HUES6 (cell line): ENCODE measurements at regions not wholly inside any gene's neighbourhood (a gene's known extent, or its start where the extent isn't known, plus 50 kb on each side); places are given as distances from the start of the nearest gene placed in this dataset.

Experiments used
- H3K27ac ChIP-seq: 2 replicates; pipeline ENCODE4 v1.7.0; 2013; ENCODE audit warnings: low read depth, mild to moderate bottlenecking, low read length, inconsistent platforms
- H3K27me3 ChIP-seq: 2 replicates; pipeline ENCODE4 v1.6.1; 2013; ENCODE audit warnings: low read length; ENCODE audit not compliant: control insufficient read depth, insufficient read depth
- H3K36me3 ChIP-seq: 2 replicates; pipeline ENCODE4 v1.6.1; 2013; ENCODE audit warnings: low read length; ENCODE audit not compliant: control insufficient read depth, insufficient read depth
- H3K4me1 ChIP-seq: 2 replicates; pipeline ENCODE4 v1.6.1; 2013; ENCODE audit warnings: low read length; ENCODE audit not compliant: control insufficient read depth, insufficient read depth
- H3K4me3 ChIP-seq: 2 replicates; pipeline ENCODE4 v1.5.1; 2013; ENCODE audit warnings: low read depth, low read length
- H3K9ac ChIP-seq: one replicate; pipeline ENCODE4 v1.6.1; 2013; ENCODE audit warnings: mild to moderate bottlenecking, low read length
- H3K9me3 ChIP-seq: 2 replicates; pipeline ENCODE4 v1.6.1; 2013; ENCODE audit warnings: low read depth, low read length; ENCODE audit not compliant: control insufficient read depth, insufficient read depth

- H3K9me3 ChIP-seq: no peaks in the 10 kb centered on the region
- peaks cover 16% of the 10 kb centered on the region for H3K4me1 ChIP-seq
- H3K36me3 ChIP-seq: no peaks in the 10 kb centered on the region
- H3K4me3 ChIP-seq: no peak overlapping the region
- no peak overlapping the region for H3K9ac ChIP-seq
- no peaks in the 10 kb centered on the region for H3K27me3 ChIP-seq
- H3K27ac ChIP-seq: no peak overlapping the region
Observed at GRCh38 chr1:115547696-115548095, 94.1 kb upstream of the VANGL1 start.

- Histone ChIP-seq H3K27ac (no peak overlapping the region), H3K9ac (no peak overlapping the region), H3K36me3 (no peaks in the 10 kb centered on the region), H3K4me3 (no peak overlapping the region), H3K4me1 (peaks cover 16% of the 10 kb centered on the region), H3K9me3 (no peaks in the 10 kb centered on the region), H3K27me3 (no peaks in the 10 kb centered on the region)
Observed at GRCh38 chr1:115546846-115547245, 94.9 kb upstream of the VANGL1 start.

GRCh38 chr1:115545791-115546733 is 95.7 kb upstream of the VANGL1 start:
- Histone ChIP-seq H3K4me3 (peak overlapping the region; percentile 16; the same call in 1 of the 2 replicates), H3K4me1 (peaks cover 16% of the 10 kb centered on the region), H3K27ac (peak overlapping the region; percentile 66; the same call in 1 of the 2 replicates), H3K9ac (peak overlapping the region; percentile 67), H3K27me3 (no peaks in the 10 kb centered on the region), H3K36me3 (no peaks in the 10 kb centered on the region), H3K9me3 (no peaks in the 10 kb centered on the region)

- Histone ChIP-seq H3K4me1 (peaks cover 16% of the 10 kb centered on the region), H3K9me3 (no peaks in the 10 kb centered on the region), H3K27ac (peak overlapping the region; percentile 66; the same call in 1 of the 2 replicates), H3K27me3 (no peaks in the 10 kb centered on the region), H3K4me3 (no peak overlapping the region), H3K36me3 (no peaks in the 10 kb centered on the region), H3K9ac (peak overlapping the region; percentile 44)
Observed at GRCh38 chr1:115545096-115545720, 96.6 kb upstream of the VANGL1 start.

- Histone ChIP-seq H3K9me3 (no peaks in the 10 kb centered on the region), H3K9ac (no peak overlapping the region), H3K27ac (no peak overlapping the region), H3K36me3 (no peaks in the 10 kb centered on the region), H3K4me1 (peaks cover 16% of the 10 kb centered on the region), H3K4me3 (no peak overlapping the region), H3K27me3 (no peaks in the 10 kb centered on the region)
Observed at GRCh38 chr1:115544131-115544530, 97.6 kb upstream of the VANGL1 start.

GRCh38 chr1:115543247-115543646 is 98.5 kb upstream of the VANGL1 start:
- Histone ChIP-seq H3K9me3 (no peaks in the 10 kb centered on the region), H3K4me1 (peaks cover 16% of the 10 kb centered on the region), H3K4me3 (no peak overlapping the region), H3K9ac (no peak overlapping the region), H3K36me3 (no peaks in the 10 kb centered on the region), H3K27ac (no peak overlapping the region), H3K27me3 (no peaks in the 10 kb centered on the region)

- no peaks in the 10 kb centered on the region for H3K4me1 ChIP-seq
- H3K9ac ChIP-seq: no peak overlapping the region
- peaks cover 3% of the 10 kb centered on the region for H3K9me3 ChIP-seq
- no peak overlapping the region for H3K4me3 ChIP-seq
- H3K36me3 ChIP-seq: no peaks in the 10 kb centered on the region
- no peak overlapping the region for H3K27ac ChIP-seq
- no peaks in the 10 kb centered on the region for H3K27me3 ChIP-seq
Observed at GRCh38 chr1:115539736-115540135, 102.0 kb upstream of the VANGL1 start.

GRCh38 chr1:115539061-115539460 is 102.7 kb upstream of the VANGL1 start:
- Histone ChIP-seq H3K27ac (no peak overlapping the region), H3K27me3 (no peaks in the 10 kb centered on the region), H3K9me3 (peaks cover 7% of the 10 kb centered on the region), H3K36me3 (no peaks in the 10 kb centered on the region), H3K4me3 (no peak overlapping the region), H3K4me1 (no peaks in the 10 kb centered on the region), H3K9ac (no peak overlapping the region)

GRCh38 chr1:115538579-115538978 is 103.2 kb upstream of the VANGL1 start:
- Histone ChIP-seq H3K27me3 (no peaks in the 10 kb centered on the region), H3K4me3 (no peak overlapping the region), H3K27ac (no peak overlapping the region), H3K9me3 (peaks cover 7% of the 10 kb centered on the region), H3K9ac (no peak overlapping the region), H3K36me3 (no peaks in the 10 kb centered on the region), H3K4me1 (peaks cover under 1% of the 10 kb centered on the region; the same call in 1 of the 2 replicates)

- Histone ChIP-seq H3K27ac (no peak overlapping the region), H3K9ac (no peak overlapping the region), H3K27me3 (no peaks in the 10 kb centered on the region), H3K9me3 (peaks cover 7% of the 10 kb centered on the region), H3K36me3 (no peaks in the 10 kb centered on the region), H3K4me1 (peaks cover 4% of the 10 kb centered on the region; the same call in 1 of the 2 replicates), H3K4me3 (no peak overlapping the region)
Observed at GRCh38 chr1:115537415-115537814, 104.4 kb upstream of the VANGL1 start.

- Histone ChIP-seq H3K27me3 (no peaks in the 10 kb centered on the region), H3K9ac (no peak overlapping the region), H3K4me3 (no peak overlapping the region), H3K9me3 (peaks cover 7% of the 10 kb centered on the region), H3K27ac (no peak overlapping the region), H3K4me1 (peaks cover 10% of the 10 kb centered on the region), H3K36me3 (no peaks in the 10 kb centered on the region)
Observed at GRCh38 chr1:115536279-115536816, 105.4 kb upstream of the VANGL1 start.
